ENCODE measurements at regions not wholly inside any gene's neighbourhood (a gene's known extent, or its start where the extent isn't known, plus 50 kb on each side); places are given as distances from the start of the nearest gene placed in this dataset.
"Not testable (repeated sequence)": the region's sequence is repeated elsewhere in the genome, so short reads cannot be mapped to it uniquely, and the experiment has no call there.

DNA sequence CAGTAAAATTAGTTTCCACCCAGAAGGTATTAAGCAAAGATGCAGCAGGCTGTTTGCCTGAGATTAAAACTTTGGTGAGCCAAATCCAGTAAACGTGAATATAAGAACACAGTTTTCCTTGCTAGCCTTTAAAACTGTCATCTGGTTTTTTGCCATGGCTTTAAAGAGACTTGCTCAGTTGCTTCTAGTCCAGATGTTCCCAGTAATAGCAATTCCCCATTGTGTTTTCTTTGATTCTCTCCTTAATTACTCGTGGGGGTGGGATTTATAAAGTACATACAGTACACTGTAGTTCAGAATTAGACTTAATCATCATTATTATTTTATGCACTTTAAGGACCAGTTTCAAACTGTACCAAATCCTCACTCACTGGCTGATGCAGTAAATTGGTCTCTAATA is 303.5 kb upstream of the ZNF804A start:
- H3K27me3 Mint-ChIP-seq (ENCODE audit: low read depth), result no peaks in the 10 kb centered on the region
- H3K9me3 Mint-ChIP-seq, result no peaks in the 10 kb centered on the region
- no peak overlapping the region for H3K4me3 Mint-ChIP-seq
- H3K4me1 Mint-ChIP-seq (ENCODE audit: low read depth), result no peaks in the 10 kb centered on the region
- DNase-seq (ENCODE audit: low spot score), result no peak
- no peak overlapping the region for H3K27ac Mint-ChIP-seq
- H3K36me3 Mint-ChIP-seq (ENCODE audit: low read depth), result no peaks in the 10 kb centered on the region

DNA sequence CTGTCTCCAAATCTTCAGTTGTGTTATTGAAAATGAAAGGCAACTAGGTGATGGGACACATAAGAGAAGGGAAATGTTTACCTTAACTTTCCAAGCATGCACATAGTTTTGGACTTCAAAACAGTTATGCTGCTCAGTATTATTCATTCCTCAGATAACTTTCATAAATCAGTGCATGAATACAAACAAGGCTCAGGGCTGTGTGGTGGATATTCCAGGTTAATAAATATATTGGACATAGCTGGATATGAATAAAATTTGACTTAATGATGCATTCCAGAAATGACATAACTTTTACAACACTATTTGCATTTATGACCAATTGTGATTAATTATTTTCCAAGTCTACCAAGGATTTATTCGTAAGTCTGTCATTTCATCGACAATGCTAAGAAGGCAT is 301.2 kb upstream of the ZNF804A start:
- H3K36me3 Mint-ChIP-seq (ENCODE audit: low read depth), result no peaks in the 10 kb centered on the region
- H3K9me3 Mint-ChIP-seq, result no peaks in the 10 kb centered on the region
- no peaks in the 10 kb centered on the region for H3K4me1 Mint-ChIP-seq (ENCODE audit: low read depth)
- H3K4me3 Mint-ChIP-seq, result no peak overlapping the region
- H3K27ac Mint-ChIP-seq, result no peak overlapping the region
- no peak for DNase-seq (ENCODE audit: low spot score)
- H3K27me3 Mint-ChIP-seq (ENCODE audit: low read depth), result no peaks in the 10 kb centered on the region

DNA sequence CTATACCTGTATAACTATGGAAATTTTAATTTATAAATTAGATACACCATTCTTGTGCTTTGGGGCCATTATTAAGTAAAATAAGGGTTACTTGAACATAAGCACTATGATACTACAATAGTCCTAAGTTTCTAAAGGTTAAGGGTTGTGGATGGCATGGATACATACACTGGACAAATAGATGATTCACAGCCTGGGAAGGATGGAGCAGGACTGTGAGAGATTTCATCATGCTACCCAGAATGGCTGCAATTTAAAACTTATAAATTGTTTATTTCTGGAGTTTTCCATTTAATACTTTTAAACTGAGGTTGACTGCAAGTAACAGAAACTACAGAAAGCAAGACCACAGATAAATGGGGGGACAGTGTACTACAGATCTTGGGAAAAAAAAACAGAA is 295.8 kb upstream of the ZNF804A start:
- Mint-ChIP-seq H3K36me3 (ENCODE audit: low read depth) (no peaks in the 10 kb centered on the region), H3K4me1 (ENCODE audit: low read depth) (no peaks in the 10 kb centered on the region), H3K27me3 (ENCODE audit: low read depth) (no peaks in the 10 kb centered on the region), H3K27ac (no peak overlapping the region), H3K4me3 (no peak overlapping the region), H3K9me3 (no peaks in the 10 kb centered on the region)
- DNase-seq (ENCODE audit: low spot score), result no peak

DNA sequence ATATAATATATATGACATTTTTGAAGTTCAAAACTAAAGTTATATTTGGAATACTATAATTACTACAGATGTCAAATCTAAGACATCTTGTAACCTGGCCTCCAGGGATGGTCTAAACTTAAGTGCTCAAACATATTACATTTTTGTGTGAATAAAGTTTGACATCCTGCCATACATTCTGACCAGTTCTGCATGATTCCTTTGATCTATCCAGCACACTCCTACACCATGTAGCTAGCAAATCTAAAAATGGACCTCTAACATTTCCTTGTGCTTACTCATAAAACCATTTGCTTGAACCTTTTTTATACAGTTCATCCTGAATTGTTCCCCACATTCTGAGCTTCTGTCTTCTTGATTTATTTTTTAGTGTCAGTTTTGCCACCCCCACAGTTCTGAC is 294.3 kb upstream of the ZNF804A start:
- Mint-ChIP-seq H3K9me3 (no peaks in the 10 kb centered on the region), H3K27me3 (ENCODE audit: low read depth) (no peaks in the 10 kb centered on the region), H3K36me3 (ENCODE audit: low read depth) (no peaks in the 10 kb centered on the region), H3K4me3 (no peak overlapping the region), H3K27ac (no peak overlapping the region), H3K4me1 (ENCODE audit: low read depth) (no peaks in the 10 kb centered on the region)
- no peak for DNase-seq (ENCODE audit: low spot score)

DNA sequence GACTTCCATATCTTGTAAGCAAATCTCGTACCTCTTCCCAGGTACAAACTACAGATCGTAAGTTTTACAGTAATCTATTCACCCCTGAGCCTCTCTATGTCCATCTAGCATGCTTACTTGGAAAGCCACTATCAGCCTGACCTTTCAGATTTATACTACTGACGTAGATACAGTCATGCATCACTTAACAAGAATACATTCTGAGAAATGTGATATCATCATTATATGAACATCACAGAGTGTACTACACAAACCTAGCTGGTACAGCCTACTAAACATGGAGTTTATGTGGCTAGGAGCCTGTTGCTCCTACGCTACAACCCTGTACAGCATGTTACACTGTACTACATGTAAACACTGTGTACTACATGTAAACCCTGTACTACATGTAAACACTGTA is 293.2 kb upstream of the ZNF804A start:
- Mint-ChIP-seq H3K27ac (no peak overlapping the region), H3K27me3 (ENCODE audit: low read depth) (no peaks in the 10 kb centered on the region), H3K36me3 (ENCODE audit: low read depth) (no peaks in the 10 kb centered on the region), H3K4me1 (ENCODE audit: low read depth) (no peaks in the 10 kb centered on the region), H3K9me3 (no peaks in the 10 kb centered on the region), H3K4me3 (no peak overlapping the region)
- DNase-seq (ENCODE audit: low spot score), result no peak

DNA sequence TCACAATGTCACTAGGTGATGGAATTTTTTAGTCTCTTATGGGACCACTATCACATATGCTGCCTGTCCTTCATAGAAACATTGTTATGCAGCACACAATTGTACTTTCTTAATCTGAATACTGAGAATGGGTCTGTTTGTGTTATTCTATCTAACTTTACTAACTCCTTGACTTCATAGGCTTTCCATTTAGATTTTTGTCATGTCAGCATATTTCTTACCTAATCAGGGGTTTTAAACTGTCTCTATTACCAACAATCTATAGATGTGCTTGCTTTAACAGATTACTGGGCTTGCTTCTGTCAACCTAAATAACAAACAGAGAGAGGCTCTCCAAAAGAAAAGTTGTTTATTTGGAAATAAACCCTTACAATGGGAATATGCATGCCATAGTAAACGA is 289.6 kb upstream of the ZNF804A start:
- DNase-seq (ENCODE audit: low spot score), result no peak
- H3K36me3 Mint-ChIP-seq (ENCODE audit: low read depth), result no peaks in the 10 kb centered on the region
- no peaks in the 10 kb centered on the region for H3K9me3 Mint-ChIP-seq
- H3K27ac Mint-ChIP-seq, result no peak overlapping the region
- no peak overlapping the region for H3K4me3 Mint-ChIP-seq
- H3K27me3 Mint-ChIP-seq (ENCODE audit: low read depth), result no peaks in the 10 kb centered on the region
- H3K4me1 Mint-ChIP-seq (ENCODE audit: low read depth), result no peaks in the 10 kb centered on the region

DNA sequence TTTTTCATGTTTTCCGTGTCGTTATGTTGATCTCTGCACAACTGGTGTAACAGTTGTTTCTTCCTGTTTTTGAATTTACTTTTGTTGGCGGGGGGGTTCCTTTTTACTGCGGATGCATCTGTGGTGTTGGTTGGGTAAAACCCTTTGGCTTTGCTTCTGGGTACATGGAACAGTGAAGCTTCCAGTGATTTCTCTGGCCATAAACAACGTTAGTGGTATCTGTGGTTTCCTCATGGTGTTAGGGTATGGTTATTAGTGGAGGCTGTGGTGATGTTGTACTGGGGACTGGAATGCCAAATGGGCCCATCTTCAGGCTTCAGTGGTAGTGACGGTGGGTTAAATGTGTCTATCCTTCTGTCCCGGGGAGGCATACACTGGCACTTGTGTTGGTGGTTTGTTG is 285.4 kb upstream of the ZNF804A start:
- Mint-ChIP-seq H3K27me3 (ENCODE audit: low read depth) (no peaks in the 10 kb centered on the region), H3K4me3 (no peak overlapping the region), H3K4me1 (ENCODE audit: low read depth) (no peaks in the 10 kb centered on the region), H3K36me3 (ENCODE audit: low read depth) (no peaks in the 10 kb centered on the region), H3K27ac (no peak overlapping the region), H3K9me3 (no peaks in the 10 kb centered on the region)
- no peak for DNase-seq (ENCODE audit: low spot score)

DNA sequence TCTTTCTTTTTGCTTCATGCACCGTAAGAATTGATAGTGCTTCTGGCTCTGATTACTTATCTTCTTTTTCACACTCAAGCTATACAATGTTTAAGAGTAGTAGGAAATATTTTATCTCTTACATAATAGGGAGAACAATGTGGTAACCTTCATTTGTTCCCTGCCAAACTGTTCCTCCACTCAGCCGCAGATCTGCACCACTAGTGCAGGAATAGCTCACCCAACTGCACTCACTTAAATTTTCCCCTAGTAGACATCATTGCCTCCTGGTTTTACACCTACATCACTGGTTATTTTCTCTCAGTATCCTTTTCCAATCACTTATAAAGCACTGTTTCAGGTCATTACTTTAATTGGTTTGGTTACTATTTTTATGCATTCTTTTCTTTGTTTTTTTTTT is 283.5 kb upstream of the ZNF804A start:
- DNase-seq (ENCODE audit: low spot score), result no peak
- Mint-ChIP-seq H3K4me1 (ENCODE audit: low read depth) (no peaks in the 10 kb centered on the region), H3K4me3 (no peak overlapping the region), H3K27ac (no peak overlapping the region), H3K36me3 (ENCODE audit: low read depth) (no peaks in the 10 kb centered on the region), H3K9me3 (peaks cover 3% of the 10 kb centered on the region), H3K27me3 (ENCODE audit: low read depth) (no peaks in the 10 kb centered on the region)

DNA sequence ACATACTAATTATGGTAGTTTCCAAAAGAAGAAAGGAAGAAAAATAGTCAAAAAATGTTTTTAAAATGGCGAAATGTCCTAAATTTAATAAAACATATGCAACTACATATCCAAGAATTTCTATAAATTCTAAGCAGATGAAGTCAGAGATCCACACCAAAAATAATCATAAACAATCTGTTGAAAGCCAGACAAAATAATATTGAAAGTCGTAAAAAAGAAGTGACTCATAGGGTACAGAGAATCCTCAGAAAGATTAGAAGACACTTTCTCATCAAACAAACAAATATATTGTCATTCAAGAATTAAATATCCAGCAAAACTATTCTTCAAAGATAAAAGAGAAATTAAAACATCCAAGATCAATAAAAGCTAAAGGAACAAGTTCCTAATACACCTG is 281.4 kb upstream of the ZNF804A start:
- Mint-ChIP-seq H3K36me3 (ENCODE audit: low read depth) (no peaks in the 10 kb centered on the region), H3K27me3 (ENCODE audit: low read depth) (no peaks in the 10 kb centered on the region), H3K9me3 (peaks cover 6% of the 10 kb centered on the region), H3K4me1 (ENCODE audit: low read depth) (no peaks in the 10 kb centered on the region), H3K4me3 (no peak overlapping the region), H3K27ac (no peak overlapping the region)
- DNase-seq (ENCODE audit: low spot score), result no peak

DNA sequence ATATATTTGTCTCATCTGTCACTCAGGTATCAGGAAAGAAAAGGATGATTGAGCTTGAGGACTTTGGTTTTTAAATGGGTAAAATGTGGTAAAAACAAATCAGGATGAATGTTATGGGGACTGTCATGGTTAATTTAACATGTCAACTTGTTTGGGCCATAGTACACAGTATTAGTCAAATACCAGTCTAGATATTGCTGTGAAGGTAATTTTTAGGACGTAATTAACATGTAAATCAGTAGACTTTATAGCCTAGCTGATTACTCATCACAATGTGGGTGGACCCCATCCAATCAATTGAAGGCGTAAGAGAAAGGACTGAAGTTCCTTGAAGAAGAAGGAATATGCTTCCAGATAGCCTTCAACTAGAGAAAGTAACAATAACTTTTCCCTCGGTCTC is 275.7 kb upstream of the ZNF804A start:
- H3K27ac Mint-ChIP-seq, result no peak overlapping the region
- no peak for DNase-seq (ENCODE audit: low spot score)
- H3K9me3 Mint-ChIP-seq, result peaks cover 6% of the 10 kb centered on the region
- no peaks in the 10 kb centered on the region for H3K27me3 Mint-ChIP-seq (ENCODE audit: low read depth)
- H3K4me1 Mint-ChIP-seq (ENCODE audit: low read depth), result no peaks in the 10 kb centered on the region
- no peaks in the 10 kb centered on the region for H3K36me3 Mint-ChIP-seq (ENCODE audit: low read depth)
- no peak overlapping the region for H3K4me3 Mint-ChIP-seq

DNA sequence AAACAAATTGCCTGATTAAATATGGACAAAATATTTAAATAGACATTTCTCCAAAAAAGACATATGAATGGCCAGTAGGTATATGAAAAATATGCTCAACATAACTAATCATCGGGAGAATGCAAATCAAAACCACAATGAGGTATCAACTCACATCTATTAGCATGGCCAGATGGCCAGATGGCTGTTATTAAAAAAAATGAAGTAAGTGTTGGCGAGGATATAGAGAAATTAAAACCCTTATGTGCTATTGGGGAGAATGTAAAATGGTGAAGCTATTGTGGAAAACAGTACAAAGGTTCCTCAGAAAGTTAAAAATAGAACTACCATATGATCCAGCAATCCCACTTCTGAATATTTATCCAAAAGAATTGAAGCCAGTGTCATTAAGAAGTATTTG is 272.3 kb upstream of the ZNF804A start:
- DNase-seq (ENCODE audit: low spot score), result no peak
- H3K27me3 Mint-ChIP-seq (ENCODE audit: low read depth), result no peaks in the 10 kb centered on the region
- no peak overlapping the region for H3K4me3 Mint-ChIP-seq
- H3K36me3 Mint-ChIP-seq (ENCODE audit: low read depth), result no peaks in the 10 kb centered on the region
- H3K4me1 Mint-ChIP-seq (ENCODE audit: low read depth), result no peaks in the 10 kb centered on the region
- H3K27ac Mint-ChIP-seq, result no peak overlapping the region
- no peaks in the 10 kb centered on the region for H3K9me3 Mint-ChIP-seq

DNA sequence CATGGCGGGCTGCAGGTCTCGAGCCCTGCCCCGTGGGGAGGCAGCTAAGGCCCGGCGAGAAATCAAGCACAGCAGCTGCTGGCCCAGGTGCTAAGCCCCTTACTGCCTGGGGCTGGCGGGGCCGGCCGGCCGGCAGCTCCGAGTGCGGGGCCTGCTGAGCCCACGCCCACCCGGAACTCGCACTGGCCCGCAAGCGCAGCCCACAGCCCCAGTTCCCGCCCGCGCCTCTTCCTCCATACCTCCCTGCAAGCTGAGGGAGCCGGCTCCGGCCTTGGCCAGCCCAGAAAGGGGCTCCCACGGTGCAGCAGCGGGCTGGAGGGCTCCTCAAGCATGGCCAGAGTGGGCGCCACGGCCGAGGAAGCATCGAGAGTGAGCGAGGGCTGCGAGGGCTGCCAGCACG is 270.5 kb upstream of the ZNF804A start:
- not testable (repeated sequence) for H3K4me3 Mint-ChIP-seq; H3K9me3 Mint-ChIP-seq; H3K36me3 Mint-ChIP-seq (ENCODE audit: low read depth); H3K27me3 Mint-ChIP-seq (ENCODE audit: low read depth); DNase-seq (ENCODE audit: low spot score); H3K27ac Mint-ChIP-seq; H3K4me1 Mint-ChIP-seq (ENCODE audit: low read depth)

DNA sequence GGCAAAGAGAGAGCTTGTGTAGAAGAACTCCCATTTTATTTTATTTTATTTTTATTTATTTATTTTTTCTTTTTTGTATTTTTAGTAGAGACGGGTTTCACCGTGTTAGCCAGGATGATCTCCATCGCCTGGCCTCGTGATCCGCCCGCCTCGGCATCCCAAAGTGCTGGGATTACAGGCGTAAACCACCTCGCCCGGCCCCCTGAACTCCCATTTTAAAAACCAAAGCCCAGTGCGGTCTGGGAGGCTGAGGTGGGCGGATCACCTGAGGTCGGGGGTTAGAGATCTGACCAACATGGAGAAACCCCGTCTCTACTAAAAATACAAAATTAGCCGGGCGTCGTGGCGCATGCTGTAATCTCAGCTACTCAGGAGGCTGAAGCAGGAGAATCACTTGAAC is 267.8 kb upstream of the ZNF804A start:
- not testable (repeated sequence) for H3K27me3 Mint-ChIP-seq (ENCODE audit: low read depth); H3K4me1 Mint-ChIP-seq (ENCODE audit: low read depth); H3K9me3 Mint-ChIP-seq; H3K36me3 Mint-ChIP-seq (ENCODE audit: low read depth); H3K27ac Mint-ChIP-seq; H3K4me3 Mint-ChIP-seq; DNase-seq (ENCODE audit: low spot score)

DNA sequence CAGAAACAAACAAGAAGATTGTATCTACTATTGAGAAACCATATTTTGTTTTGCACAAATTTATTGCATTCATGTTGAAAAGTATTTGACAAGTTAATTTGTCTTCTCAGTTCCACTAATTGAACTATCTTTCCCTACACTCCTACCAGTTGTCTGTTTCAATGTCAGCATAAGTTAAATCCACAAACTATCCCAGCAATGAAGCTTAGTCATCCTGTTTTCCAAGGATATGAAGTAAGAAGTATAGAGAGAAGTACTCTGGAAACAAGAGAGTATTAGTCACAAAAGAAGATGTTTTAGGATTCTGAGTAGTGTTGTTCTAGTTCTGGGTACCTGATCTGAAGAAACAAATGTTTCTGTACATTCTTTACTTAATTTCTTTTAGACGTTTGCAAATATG is 261.6 kb upstream of the ZNF804A start:
- DNase-seq (ENCODE audit: low spot score), result no peak
- H3K27me3 Mint-ChIP-seq (ENCODE audit: low read depth), result no peaks in the 10 kb centered on the region
- no peak overlapping the region for H3K27ac Mint-ChIP-seq
- no peaks in the 10 kb centered on the region for H3K4me1 Mint-ChIP-seq (ENCODE audit: low read depth)
- H3K4me3 Mint-ChIP-seq, result no peak overlapping the region
- H3K36me3 Mint-ChIP-seq (ENCODE audit: low read depth), result no peaks in the 10 kb centered on the region
- no peaks in the 10 kb centered on the region for H3K9me3 Mint-ChIP-seq

DNA sequence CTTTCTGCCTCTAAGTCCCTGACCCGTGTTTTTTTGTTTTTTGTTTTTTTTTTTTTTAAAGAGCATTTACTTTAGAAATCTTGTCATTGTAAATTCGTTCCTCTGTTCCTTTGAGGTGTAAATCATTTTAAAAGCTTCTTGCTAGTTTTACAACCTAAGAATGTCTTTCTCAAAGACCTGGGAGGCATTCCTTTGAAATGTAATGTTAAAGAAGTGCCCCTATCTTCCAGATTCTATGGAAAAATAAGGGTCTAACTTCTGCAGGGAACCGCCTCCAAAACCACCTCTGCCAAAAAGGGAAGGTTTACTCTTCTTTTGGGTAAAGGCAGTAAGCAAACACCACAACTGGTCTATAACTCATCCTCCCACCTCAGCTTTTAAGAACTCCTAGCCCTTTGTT is 259.6 kb upstream of the ZNF804A start:
- Mint-ChIP-seq H3K36me3 (ENCODE audit: low read depth) (no peaks in the 10 kb centered on the region), H3K27ac (no peak overlapping the region), H3K4me3 (no peak overlapping the region), H3K27me3 (ENCODE audit: low read depth) (no peaks in the 10 kb centered on the region), H3K4me1 (ENCODE audit: low read depth) (no peaks in the 10 kb centered on the region), H3K9me3 (no peaks in the 10 kb centered on the region)
- no peak for DNase-seq (ENCODE audit: low spot score)

DNA sequence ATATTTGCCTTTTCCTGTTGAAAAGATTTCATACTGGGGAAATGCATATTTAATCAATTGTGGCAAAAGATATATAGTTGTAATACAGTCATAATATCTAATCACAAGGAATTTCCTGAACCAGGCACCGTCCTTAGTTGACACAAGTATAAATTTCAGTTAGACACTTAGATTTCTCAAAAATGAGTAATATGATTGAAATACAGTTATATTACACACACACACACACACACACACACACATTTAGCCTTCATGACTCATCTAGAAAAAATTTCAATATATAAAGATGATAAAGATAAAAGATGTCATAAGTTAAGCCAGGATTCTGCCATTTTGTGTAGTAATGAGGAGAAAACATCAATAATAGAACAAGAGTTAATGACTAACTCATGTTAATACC is 258.4 kb upstream of the ZNF804A start:
- no peak overlapping the region for H3K4me3 Mint-ChIP-seq
- DNase-seq (ENCODE audit: low spot score), result no peak
- H3K36me3 Mint-ChIP-seq (ENCODE audit: low read depth), result no peaks in the 10 kb centered on the region
- no peaks in the 10 kb centered on the region for H3K4me1 Mint-ChIP-seq (ENCODE audit: low read depth)
- H3K27me3 Mint-ChIP-seq (ENCODE audit: low read depth), result no peaks in the 10 kb centered on the region
- H3K27ac Mint-ChIP-seq, result no peak overlapping the region
- H3K9me3 Mint-ChIP-seq, result no peaks in the 10 kb centered on the region
